Testis (tissue), 2 donors: ENCODE measurements at regions not wholly inside any gene's neighbourhood (a gene's known extent, or its start where the extent isn't known, plus 50 kb on each side); places are given as distances from the start of the nearest gene placed in this dataset.

Experiments used
- POLR2A ChIP-seq: fragments of 450-650 bp; IDR thresholded peaks from one replicate; pipeline ENCODE4 v1.6.1; 2017; ENCODE audit warnings: antibody characterized with exemption, mild to moderate bottlenecking, moderate library complexity
- TF ChIP-seq, protein P1 (sequence below), 3 experiments: fragments of 450-650 bp in 2 of 3; fragments of 200-600 bp in 1 of 3; sonication (generic) in 1 of 3; IDR thresholded peaks; one replicate each; pipeline ENCODE4 v1.5.1; 2016 to 2019; ENCODE audit warnings: antibody characterized with exemption in 3 of 3, mild to moderate bottlenecking in 2 of 3, moderate library complexity in 1 of 3

- TF ChIP-seq, protein P1, sequence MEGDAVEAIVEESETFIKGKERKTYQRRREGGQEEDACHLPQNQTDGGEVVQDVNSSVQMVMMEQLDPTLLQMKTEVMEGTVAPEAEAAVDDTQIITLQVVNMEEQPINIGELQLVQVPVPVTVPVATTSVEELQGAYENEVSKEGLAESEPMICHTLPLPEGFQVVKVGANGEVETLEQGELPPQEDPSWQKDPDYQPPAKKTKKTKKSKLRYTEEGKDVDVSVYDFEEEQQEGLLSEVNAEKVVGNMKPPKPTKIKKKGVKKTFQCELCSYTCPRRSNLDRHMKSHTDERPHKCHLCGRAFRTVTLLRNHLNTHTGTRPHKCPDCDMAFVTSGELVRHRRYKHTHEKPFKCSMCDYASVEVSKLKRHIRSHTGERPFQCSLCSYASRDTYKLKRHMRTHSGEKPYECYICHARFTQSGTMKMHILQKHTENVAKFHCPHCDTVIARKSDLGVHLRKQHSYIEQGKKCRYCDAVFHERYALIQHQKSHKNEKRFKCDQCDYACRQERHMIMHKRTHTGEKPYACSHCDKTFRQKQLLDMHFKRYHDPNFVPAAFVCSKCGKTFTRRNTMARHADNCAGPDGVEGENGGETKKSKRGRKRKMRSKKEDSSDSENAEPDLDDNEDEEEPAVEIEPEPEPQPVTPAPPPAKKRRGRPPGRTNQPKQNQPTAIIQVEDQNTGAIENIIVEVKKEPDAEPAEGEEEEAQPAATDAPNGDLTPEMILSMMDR (IDR thresholded peaks at IDR 0.05), result no peak
- TF ChIP-seq POLR2A, result no peak
Measured at GRCh38 chr9:99433555-99433954, 211.5 kb downstream of the SEC61B start.
